ENCODE measurements at regions not wholly inside any gene's neighbourhood (a gene's known extent, or its start where the extent isn't known, plus 50 kb on each side); places are given as distances from the start of the nearest gene placed in this dataset.

DNA sequence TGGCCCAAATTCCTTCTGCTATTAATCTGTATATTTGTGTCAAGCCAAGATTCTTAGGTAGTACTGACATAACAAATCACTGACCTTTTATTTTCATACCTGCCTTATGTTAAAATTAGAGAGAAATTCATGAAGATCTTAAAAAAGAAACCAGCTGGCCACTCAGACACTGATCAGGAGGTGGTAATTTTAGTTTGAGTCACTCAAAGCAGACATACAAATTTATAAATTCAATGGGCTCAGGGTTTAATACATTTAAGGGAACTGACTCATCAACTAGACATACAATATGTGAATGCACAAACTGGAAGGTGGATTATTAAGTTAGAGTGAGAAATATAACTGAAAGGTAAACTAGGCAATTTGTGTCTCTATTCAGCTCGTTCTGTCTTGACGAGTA, 711.9 kb upstream of the EYS start:
- H3K4me1 ChIP-seq (ENCODE audit: insufficient read depth, low read length, poor library complexity, severe bottlenecking), result no peaks in the 10 kb centered on the region
- no peak for DNase-seq (ENCODE audit: low spot score)
- no peaks in the 10 kb centered on the region for H3K27me3 ChIP-seq (replicated peaks; ENCODE audit: insufficient read depth, low read depth, low read length, poor library complexity)
- BruUV-seq (replicated peaks), result no TSS peak
- no peaks in the 10 kb centered on the region for H3K36me3 ChIP-seq (ENCODE audit: insufficient read depth, low read length, poor library complexity, severe bottlenecking)
- no peak overlapping the region for H3K27ac ChIP-seq (ENCODE audit: low read depth, low read length, poor library complexity, severe bottlenecking)
- H3K9me3 ChIP-seq (ENCODE audit: low read depth, low read length, poor library complexity, severe bottlenecking), result no peaks in the 10 kb centered on the region
- TF ChIP-seq, protein P1, sequence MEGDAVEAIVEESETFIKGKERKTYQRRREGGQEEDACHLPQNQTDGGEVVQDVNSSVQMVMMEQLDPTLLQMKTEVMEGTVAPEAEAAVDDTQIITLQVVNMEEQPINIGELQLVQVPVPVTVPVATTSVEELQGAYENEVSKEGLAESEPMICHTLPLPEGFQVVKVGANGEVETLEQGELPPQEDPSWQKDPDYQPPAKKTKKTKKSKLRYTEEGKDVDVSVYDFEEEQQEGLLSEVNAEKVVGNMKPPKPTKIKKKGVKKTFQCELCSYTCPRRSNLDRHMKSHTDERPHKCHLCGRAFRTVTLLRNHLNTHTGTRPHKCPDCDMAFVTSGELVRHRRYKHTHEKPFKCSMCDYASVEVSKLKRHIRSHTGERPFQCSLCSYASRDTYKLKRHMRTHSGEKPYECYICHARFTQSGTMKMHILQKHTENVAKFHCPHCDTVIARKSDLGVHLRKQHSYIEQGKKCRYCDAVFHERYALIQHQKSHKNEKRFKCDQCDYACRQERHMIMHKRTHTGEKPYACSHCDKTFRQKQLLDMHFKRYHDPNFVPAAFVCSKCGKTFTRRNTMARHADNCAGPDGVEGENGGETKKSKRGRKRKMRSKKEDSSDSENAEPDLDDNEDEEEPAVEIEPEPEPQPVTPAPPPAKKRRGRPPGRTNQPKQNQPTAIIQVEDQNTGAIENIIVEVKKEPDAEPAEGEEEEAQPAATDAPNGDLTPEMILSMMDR (conservative IDR thresholded peaks at IDR 0.05; ENCODE audit: low read depth, low read length), result no peak
- no peak for TF ChIP-seq EZH2 (IDR thresholded peaks at IDR 0.05; ENCODE audit: borderline replicate concordance, low read depth, low read length, poor library complexity, severe bottlenecking)
- ChIA-PET POLR2A (ENCODE audit: low non-redundant PET) (no interaction called here), CTCF (no interaction called here)
- H3K4me3 ChIP-seq (ENCODE audit: low read depth, low read length, poor library complexity, severe bottlenecking), result no peak overlapping the region
- intact Hi-C loops (cut with micrococcal nuclease; ENCODE audit: unreplicated experiment), result no loop called here

DNA sequence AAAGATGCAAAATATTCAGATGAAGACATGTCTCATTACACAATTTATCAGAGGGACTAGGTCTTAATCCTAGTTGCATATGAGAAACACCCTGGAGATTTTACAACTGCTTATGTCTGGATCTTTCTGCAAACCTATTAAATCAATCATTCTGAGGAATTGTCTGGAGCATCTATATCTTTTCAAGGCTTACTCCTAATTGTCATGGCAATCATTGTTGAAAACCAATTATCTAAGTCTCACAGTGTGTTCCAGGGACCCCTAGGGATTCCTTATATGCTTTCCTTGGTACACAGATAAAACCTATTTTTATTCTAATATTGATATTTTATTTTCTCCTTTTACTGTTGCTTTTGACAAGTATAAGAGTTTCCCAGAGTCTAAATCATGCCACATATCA, 696.9 kb upstream of the EYS start:
- intact Hi-C loops (cut with micrococcal nuclease; ENCODE audit: unreplicated experiment), result no loop called here
- peak; percentile 1 for DNase-seq (ENCODE audit: low spot score)
- ChIA-PET CTCF (no interaction called here), POLR2A (ENCODE audit: low non-redundant PET) (no interaction called here)
- Histone ChIP-seq H3K4me1 (ENCODE audit: insufficient read depth, low read length, poor library complexity, severe bottlenecking) (no peaks in the 10 kb centered on the region), H3K4me3 (ENCODE audit: low read depth, low read length, poor library complexity, severe bottlenecking) (no peak overlapping the region), H3K9me3 (ENCODE audit: low read depth, low read length, poor library complexity, severe bottlenecking) (no peaks in the 10 kb centered on the region), H3K36me3 (ENCODE audit: insufficient read depth, low read length, poor library complexity, severe bottlenecking) (no peaks in the 10 kb centered on the region), H3K27ac (ENCODE audit: low read depth, low read length, poor library complexity, severe bottlenecking) (no peak overlapping the region), H3K27me3 (replicated peaks; ENCODE audit: insufficient read depth, low read depth, low read length, poor library complexity) (no peaks in the 10 kb centered on the region)
- BruUV-seq (replicated peaks), result no TSS peak
- no peak for TF ChIP-seq EZH2 (IDR thresholded peaks at IDR 0.05; ENCODE audit: borderline replicate concordance, low read depth, low read length, poor library complexity, severe bottlenecking)
- TF ChIP-seq, protein P1 (conservative IDR thresholded peaks at IDR 0.05; ENCODE audit: low read depth, low read length), result no peak

DNA sequence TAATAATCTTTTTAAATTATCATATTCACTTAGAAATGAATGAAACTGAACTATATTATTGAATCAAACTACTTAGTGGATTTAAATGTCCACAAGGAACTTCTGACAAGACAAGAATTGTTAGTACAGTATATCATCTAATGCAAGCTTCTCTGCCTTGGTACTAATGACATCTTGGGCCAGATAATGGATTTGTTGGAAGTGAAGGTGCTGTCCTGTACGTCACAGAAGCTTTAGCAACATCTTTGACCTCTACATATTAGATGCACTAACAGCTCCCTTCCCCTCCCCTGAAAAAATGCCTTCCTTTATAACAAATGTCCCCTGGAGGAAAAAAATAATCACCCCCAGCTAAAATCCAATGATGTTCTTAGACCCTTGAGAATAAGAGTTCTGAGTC, 695.8 kb upstream of the EYS start:
- no peaks in the 10 kb centered on the region for H3K4me1 ChIP-seq (ENCODE audit: insufficient read depth, low read length, poor library complexity, severe bottlenecking)
- ChIA-PET POLR2A (ENCODE audit: low non-redundant PET) (no interaction called here), CTCF (no interaction called here)
- no peak overlapping the region for H3K27ac ChIP-seq (ENCODE audit: low read depth, low read length, poor library complexity, severe bottlenecking)
- intact Hi-C loops (cut with micrococcal nuclease; ENCODE audit: unreplicated experiment), result no loop called here
- no peak for TF ChIP-seq EZH2 (IDR thresholded peaks at IDR 0.05; ENCODE audit: borderline replicate concordance, low read depth, low read length, poor library complexity, severe bottlenecking)
- no peak for DNase-seq (ENCODE audit: low spot score)
- H3K27me3 ChIP-seq (replicated peaks; ENCODE audit: insufficient read depth, low read depth, low read length, poor library complexity), result no peaks in the 10 kb centered on the region
- no peaks in the 10 kb centered on the region for H3K9me3 ChIP-seq (ENCODE audit: low read depth, low read length, poor library complexity, severe bottlenecking)
- H3K36me3 ChIP-seq (ENCODE audit: insufficient read depth, low read length, poor library complexity, severe bottlenecking), result no peaks in the 10 kb centered on the region
- BruUV-seq (replicated peaks), result no TSS peak
- H3K4me3 ChIP-seq (ENCODE audit: low read depth, low read length, poor library complexity, severe bottlenecking), result no peak overlapping the region

DNA sequence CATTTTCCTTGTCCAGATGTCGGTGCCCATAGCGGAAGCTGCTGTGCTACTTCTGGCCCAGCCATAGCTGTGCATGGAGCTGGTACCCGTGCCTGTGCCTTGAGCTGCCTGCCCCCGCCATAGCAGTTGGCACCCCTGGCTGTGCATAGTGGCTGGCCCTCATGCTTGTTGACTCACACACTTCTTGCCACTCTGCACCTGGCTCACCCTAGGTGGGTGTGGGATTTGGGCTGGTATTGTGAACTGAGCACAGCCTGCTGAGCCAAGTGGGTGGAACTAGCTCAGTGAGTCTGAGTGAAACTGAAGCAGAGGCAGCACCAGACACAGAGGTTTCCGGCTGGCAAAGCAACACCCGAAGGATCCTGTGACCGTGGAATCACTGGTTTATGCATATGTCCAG, 689.5 kb upstream of the EYS start:
- CTCF ChIA-PET, result no interaction called here
- Histone ChIP-seq H3K27me3 (replicated peaks; ENCODE audit: insufficient read depth, low read depth, low read length, poor library complexity) (no peaks in the 10 kb centered on the region), H3K9me3 (ENCODE audit: low read depth, low read length, poor library complexity, severe bottlenecking) (no peaks in the 10 kb centered on the region), H3K4me3 (ENCODE audit: low read depth, low read length, poor library complexity, severe bottlenecking) (no peak overlapping the region), H3K36me3 (ENCODE audit: insufficient read depth, low read length, poor library complexity, severe bottlenecking) (no peaks in the 10 kb centered on the region), H3K4me1 (ENCODE audit: insufficient read depth, low read length, poor library complexity, severe bottlenecking) (no peaks in the 10 kb centered on the region), H3K27ac (ENCODE audit: low read depth, low read length, poor library complexity, severe bottlenecking) (no peak overlapping the region)
- intact Hi-C loops (cut with micrococcal nuclease; ENCODE audit: unreplicated experiment), result no loop called here
- BruUV-seq (replicated peaks), result no TSS peak
- TF ChIP-seq EZH2 (IDR thresholded peaks at IDR 0.05; ENCODE audit: borderline replicate concordance, low read depth, low read length, poor library complexity, severe bottlenecking), result no peak
- TF ChIP-seq, protein P1 (conservative IDR thresholded peaks at IDR 0.05; ENCODE audit: low read depth, low read length), result no peak
- DNase-seq (ENCODE audit: low spot score), result no peak
- POLR2A ChIA-PET (ENCODE audit: low non-redundant PET), result no interaction called here

Data from A673 (cell line).